CD4-positive, alpha-beta T cell treated with Interleukin-15 for 1 hour (primary cell): ENCODE measurements at regions not wholly inside any gene's neighbourhood (a gene's known extent, or its start where the extent isn't known, plus 50 kb on each side); places are given as distances from the start of the nearest gene placed in this dataset.

Source experiments
- DNase-seq: peaks from one replicate; pipeline ENCODE4 v3.0.0-alpha.2; 2020

DNA sequence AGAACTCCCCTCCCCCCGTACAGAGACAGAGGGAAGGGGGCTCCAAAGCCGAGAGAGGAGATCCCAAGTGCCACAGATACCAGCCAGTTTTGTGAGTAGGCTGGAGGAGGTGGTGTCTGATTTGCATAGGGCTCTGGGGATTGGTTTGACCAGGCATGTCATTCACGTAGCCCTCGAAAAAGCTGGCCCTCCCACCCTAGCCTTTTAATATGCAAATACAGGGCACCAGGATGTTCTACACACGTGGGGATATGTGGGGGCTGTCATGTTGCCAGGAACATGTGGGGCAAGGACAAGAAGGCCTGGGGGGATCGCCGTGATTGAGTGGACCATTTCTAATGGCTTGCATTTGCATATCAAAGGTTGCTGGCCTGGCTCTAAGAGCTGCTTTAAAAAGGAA is 272.9 kb downstream of the PPP1R2C start:
- no peak for DNase-seq

DNA sequence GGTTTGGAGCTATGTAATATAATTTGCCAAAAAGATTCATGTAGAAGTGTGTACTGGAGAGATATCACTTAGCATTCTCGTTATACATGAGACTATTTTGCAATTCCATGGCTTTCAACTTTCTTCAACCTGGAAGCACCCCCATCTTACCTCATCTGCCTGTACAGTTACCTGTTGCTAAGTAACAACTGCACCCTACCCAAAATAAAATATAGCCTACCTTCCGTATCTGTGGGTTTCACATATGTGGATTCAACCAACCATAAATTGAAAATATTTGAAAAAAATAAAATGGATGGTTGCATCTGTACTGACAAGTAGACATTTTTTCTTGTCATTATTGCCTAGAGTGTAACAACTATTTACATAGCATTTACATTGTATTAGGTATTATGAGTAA is 278.3 kb downstream of the PPP1R2C start:
- no peak for DNase-seq

DNA sequence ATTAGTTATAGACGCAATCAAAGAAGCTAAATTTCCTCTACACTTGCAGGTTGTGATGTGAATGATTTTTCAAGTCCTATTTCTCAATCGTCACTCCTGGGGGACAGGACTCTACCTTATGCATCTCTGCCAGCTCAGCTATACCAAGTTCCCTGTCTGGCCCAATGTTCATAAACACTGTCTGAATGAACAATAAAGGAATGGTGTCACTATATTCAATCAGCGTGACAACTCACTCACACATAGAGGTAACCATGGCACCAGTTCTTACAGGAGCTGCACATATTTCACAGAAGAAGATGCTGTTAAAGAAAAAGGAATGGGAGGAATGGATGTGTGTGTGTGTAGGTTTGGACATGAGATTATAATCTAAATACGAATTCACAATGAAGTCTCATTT is 280.6 kb downstream of the PPP1R2C start:
- DNase-seq, result no peak

DNA sequence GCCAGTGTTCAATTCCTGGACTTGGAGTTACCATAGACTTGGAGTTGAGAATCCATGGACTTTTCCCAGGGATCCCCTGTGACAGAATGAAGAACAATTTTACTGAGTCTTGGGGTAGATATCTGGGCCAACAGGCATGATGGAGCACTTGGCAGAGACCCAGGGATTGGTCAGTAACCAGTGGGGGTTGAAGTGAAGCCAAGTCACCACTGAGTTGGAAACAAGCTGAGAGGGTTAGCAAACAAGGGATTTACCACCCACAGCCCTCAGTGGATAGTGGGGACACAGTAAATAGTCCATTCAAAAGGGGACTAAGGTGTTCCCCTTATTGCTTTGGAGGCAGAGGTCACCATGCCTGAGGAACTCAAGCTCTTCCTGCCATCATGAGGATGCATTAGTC is 281.7 kb downstream of the PPP1R2C start:
- no peak for DNase-seq

DNA sequence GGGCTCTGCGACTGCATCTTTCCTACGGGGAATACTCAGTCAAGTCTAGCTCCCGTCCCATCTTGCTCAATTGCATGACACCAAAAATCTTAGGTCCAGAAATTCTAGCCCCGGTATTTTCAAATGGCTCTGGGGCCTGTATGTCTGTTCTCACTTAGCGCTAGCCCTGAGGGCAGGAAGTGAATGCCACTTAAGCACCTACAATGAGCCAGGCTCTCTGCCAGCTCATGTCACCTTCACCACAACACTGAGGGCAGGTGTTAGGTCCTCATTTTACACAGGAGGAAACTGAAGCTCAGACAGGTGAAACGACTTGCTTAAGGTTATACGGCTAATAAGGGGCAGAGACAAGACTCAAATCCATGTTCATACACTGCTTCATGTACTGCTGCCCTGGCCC is 282.8 kb downstream of the PPP1R2C start:
- DNase-seq, result no peak

DNA sequence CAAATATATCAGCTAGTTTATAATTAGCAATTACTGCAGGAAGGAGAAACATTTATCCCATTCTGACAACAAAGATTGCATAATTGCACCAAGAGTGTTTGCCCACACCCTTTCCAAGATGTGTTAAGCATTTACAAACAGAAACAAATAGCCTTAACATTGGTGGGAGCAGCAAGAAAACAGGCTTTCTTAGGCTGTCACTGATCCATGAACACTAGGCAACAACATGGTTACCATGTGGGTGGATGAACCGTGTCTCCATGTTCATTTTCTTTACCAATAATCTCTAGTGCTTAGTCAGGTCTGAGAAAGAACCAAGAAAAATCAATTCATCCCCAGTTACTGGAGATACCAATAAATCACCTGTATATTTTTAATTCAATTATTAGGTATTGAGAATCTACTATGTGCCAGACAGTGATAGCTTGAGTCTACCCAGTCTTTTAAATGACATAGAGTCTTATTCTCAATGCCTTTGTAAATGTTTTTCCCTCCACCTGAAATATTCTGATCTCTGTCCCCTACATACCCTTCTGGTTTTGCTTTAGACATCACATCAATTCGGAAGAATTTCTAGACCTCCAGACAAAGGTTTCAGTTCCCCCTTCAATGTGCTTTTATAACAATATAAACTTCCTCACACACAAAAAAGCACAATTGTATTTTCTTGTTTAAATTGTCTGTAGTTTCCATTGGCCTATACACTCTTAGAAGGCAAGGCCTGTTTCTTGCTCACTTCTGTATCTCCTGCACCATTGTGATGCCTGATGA is 286.6 kb downstream of the PPP1R2C start:
- DNase-seq, result no peak

DNA sequence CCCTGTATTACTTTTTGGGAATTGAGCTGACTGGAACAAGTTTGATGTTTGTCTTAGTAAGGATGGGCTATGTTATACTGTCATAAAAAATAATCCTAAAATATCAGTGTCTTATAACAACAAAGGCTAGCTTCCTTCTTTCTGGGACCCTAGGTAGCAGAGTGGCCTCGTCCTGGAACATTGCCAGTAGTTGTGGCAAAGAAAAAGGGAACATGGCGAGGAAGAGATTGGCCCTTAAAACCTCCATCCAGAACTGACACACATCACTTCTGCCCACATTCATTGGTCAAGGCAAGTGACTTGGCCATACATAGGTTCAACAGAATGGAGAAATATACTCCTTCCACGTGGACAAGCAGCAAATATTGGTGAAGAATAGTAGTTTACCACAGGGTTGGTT is 287.9 kb downstream of the PPP1R2C start:
- no peak for DNase-seq

DNA sequence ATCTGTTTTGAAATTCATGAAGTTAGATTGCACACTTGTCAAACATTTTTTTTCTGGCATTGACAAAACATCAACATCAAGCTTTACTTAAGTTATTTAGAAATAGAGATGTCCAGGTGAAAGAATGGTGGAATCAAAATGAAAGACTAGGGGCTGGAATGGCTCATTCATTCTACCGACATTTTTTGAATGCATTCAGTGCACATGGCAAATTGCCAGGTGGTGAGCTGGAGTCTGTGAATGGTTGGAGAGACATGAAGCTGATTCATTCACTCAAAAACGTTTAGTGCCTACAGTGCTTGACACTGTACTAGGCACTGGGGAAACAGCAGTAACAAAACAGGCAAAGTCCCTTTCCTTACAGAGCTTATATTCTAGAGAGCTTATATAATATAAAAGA is 292.4 kb downstream of the PPP1R2C start:
- DNase-seq, result no peak

DNA sequence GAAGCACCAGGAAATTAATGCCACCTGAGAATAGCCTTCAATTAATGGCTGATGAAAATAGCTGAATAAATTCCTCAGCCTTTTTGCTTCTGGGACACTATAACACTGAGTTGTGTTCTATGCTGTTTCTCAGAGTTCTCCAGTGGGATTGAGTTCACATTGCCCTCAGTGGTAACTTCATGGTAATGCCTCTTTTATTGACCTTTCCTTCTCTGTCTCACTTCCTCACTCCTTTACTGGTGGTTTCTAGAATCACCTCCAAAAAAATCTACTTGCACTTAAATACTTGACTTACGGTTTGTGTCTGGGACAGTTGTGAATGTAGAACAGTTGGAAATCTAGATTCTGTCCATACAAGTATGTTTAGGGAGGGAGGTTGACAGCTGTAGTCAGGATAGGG is 293.7 kb downstream of the PPP1R2C start:
- DNase-seq, result no peak

DNA sequence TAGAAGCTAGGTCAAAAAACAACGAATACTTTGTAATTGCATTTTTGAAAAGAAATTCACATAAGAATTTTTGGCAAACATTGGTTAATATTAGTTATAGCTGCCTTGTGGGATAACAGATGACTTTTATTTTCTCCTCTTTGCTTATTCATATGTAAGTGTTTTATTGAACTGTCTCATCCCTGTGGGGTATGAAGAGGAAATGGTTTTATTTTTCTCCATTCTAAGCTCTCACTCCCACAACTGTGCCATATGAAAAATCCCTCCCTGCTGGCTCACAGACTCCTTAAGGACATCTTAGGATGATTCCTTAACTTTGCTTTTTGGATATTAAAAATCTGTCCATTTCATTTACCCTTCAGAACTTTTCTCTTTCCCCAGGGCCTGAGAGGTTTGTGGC is 300.6 kb downstream of the PPP1R2C start:
- DNase-seq, result no peak

DNA sequence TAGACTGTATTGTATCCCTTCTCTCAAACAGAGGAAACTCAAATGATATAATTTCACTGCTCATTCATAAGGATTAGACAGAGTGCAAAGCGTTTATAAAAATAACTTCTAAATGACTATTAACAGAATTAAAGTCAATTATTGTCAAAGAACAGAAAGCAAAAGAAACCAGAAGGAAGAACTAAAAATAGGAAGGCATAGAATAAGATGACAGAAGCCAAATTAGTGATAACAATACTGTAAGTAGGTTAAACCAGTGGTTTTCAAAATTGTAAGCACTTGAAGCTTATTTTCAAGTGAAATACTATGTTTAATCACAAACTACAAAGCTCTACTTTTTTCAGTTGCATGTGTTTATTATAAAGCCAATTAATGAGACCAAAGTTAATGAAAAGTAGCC is 305.2 kb downstream of the PPP1R2C start:
- no peak for DNase-seq

DNA sequence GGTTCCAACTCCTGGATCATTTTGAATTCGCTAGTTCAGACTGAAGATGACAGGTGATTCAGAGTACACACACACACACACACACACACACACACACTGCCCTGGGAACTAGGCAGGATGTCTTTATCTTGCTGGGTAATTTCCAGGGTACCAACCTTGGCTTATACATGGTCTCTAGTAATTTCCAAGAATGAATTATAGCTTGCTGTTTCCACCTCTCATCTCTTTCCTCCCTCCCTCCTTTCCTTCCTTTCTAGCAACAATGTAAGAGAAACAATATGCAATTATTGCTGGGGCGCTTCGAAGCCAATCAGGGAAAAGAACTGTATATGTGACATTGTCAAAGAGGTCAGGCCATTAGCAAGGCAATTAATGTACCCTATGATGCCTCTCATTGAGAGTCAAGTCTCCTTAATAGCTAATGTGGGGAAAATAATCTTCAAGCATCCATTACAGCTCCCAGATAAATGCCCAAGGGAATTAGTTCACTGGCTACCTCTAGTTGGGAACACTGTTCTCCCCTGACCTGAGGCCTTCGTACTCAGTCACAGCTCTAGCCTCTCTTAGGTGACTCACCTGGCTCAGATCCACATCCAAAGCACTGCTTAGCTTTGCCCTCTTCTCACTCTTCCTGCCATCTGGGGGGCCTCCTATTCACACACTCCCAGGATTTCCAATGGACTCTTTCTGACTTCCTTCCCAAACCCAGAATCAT is 311.5 kb downstream of the PPP1R2C start:
- DNase-seq, result no peak

DNA sequence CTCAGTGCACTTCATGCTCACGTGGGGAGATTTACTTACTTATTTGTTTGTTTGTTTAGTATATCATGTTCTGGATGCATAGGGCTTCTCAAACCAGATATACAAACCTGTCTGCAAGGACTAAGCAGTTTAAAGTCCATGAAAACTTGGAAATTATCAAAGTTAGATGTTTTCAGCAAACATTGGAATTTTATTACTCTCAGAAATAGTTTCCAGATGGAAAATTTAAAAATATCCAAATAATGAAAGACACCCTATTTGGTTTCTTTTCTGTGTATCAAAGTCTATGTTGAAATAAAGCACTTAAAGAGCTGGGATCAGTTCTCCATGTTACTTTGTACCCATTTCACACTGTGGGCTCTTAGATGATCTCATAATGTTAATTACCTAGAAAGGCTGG is 312.1 kb downstream of the PPP1R2C start:
- no peak for DNase-seq

DNA sequence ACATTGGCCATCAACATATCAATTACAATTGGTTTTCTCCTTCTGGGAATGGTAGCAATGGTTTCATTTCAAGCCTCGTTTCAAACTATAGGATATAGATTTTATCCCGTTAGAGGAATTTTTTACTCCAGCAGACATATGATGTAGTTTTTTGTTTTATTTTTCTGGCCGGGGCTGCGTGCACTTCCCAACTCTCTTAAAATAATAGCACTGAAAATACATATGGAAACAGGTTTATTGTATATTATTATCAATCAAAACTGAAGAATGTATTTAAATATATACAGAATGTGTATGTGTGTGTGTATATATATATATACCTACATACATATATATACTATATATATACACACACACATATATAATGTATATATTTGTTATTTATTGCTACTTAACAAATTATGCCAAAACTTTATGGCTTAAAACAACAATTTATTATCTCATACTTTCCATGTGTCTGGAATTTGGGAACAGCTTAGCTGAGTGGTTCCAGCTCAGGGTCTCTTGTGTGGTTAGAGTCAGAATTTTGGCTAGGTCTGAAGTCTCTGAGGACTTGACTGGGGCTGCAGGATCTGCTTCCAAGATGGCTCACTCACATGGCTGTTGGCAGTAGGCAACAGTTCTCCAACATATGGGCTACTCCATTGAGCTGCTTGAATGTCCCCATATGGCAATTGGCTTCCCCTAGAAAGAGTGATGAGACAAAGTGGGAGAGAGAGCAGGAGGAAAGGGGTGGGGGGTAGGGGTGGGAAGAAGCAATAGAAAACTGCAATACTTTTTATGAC is 314.1 kb downstream of the PPP1R2C start:
- DNase-seq, result no peak

DNA sequence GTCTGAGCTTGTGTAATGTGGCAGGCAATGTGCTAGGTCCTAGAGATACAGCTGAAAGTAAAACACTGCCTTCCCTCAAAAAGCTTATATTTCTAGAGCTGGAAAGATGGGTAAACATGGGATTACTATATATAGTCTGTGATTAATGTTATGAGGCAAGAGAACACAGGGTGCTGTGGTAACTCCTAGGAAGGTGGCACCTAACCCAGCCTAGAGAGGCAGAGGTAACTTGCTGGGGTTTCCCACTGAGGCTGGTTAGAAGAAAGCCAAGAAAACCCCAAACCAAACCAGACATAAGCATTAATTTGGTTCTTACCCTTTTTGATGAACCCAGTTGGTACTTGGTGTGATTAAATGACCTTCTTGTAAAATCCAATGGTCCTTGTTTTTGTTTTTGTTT is 315.0 kb downstream of the PPP1R2C start:
- no peak for DNase-seq

DNA sequence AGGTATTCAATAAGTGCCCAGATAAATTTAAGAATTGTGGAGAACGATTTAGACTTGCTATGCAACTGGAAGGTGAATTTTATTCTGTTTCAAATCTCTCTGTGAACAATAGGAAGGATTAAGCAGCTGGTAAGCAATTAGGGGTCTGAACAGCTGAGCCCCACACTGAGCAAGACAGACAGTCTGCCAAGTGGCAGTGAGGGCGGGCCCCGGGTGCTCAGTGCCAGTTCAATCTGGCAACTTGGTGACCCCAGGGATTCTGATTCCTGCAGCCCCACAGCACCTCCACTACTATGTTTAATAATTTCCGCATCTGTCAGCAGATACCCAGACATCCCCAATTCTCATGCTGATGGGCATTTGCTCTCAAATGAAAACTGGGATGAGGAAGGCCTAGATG is 317.3 kb downstream of the PPP1R2C start:
- no peak for DNase-seq

DNA sequence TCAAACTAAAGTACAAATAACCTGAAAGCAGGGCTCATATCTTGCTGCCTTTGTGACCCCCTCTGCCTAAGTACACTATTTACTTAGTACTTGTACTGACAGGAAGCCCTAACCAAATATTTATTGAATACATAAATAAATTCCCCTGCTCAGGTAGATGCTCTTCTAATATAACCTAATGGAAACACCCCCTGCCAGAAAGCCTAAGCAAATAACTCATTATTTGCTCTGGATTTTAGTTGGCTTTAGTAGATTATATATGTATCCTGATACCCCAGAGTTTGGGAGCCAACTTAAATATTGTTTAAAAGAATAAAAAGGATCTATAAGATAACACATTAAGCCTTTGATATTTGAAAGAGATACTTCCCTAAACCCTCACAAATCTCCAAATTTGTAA is 318.2 kb downstream of the PPP1R2C start:
- no peak for DNase-seq

DNA sequence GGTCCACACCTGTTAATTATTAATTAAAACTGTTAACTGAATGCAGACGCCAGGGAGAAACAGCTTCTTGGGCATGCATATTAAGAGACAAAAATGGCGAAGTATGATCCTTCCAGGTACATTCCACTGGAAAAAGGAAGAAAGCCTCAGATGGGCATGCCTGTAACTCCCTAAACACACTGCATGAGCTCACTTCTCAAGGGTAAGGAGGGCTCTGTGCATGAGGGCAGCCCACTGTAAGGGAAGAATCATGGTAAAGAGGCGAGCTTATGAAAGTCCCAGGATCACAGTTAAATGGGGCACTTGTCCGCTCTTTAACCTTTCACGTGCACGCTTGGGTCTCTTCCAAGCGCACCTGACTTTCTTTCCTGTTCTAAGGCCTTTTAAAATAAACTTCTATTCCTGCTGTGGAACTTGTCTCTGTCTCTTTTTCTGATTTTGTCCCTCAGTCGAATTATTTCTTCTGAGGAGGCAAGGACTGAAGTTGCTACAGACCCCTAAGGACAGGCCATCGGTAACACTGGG is 321.7 kb downstream of the PPP1R2C start:
- DNase-seq, result no peak

DNA sequence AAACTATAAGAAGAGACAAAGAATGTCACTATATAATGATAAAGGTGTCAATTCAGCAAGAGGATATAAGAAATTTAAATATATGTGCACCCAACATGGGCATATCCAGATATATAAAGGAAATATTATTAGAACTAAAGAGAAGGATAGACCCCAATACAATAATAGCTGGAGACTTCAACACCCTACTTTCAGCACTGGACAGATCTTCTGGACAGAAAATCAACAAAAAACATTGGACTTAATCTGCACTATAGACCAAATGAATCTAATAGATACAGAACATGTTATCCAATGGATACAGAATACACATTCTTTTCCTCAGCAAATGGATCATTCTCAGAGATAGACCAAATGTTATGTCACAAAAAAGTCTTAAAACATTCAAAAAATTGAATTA is 327.7 kb downstream of the PPP1R2C start:
- no peak for DNase-seq

DNA sequence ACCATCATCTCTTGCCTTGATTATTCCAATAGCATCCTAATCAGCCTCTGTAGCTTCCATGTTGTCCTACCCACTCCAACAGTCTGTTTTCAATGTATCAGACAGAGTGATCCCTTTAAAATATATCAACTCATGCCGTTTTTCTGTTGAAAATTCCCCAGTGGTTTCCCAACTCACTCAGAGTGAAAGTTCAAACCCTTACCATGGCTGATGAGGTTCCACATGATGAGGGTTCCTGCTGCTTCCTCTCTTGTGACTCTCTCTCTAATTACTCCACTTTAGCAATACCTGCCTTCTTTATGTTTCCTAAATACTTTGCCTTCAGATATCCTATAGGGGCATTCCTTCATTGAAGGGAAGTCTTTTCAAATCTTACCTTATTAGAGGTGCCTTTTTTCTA is 334.7 kb downstream of the PPP1R2C start:
- no peak for DNase-seq

DNA sequence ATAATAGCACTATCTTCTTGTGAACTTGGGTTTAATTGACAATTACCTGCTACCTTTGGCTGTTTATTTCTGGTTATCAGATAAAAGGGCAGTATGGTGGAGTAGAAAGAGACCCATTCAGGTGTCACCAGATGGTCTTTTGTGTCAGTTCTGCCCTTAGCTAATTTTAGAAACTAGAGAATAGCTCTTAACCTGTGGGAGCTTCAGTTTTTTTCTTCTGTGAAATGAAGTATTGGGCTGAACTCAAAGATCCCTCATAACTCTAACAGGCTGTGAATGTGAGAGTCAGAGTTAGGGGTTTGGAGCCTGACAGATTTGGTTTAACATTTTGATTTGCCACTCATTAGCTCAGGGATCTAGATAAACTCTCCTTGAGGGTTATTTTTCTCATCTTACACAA is 335.2 kb downstream of the PPP1R2C start:
- DNase-seq, result no peak

DNA sequence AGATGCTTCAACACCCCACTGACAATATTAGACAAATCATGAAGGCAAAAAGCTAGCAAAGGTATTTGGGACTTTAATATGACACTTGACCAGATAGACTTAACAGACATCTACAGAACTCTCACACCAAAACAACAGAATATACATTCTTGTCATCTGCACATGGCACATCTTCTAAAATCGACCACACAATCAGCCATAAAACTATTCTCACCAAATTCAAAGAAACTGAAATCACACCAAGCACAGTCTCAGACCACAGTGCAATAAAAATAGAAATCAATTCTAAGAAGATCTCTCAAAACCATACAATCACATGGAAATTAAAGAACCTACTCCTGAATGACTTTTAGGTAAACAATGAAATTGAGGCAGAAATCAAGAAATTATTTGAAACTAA is 340.8 kb downstream of the PPP1R2C start:
- no peak for DNase-seq

DNA sequence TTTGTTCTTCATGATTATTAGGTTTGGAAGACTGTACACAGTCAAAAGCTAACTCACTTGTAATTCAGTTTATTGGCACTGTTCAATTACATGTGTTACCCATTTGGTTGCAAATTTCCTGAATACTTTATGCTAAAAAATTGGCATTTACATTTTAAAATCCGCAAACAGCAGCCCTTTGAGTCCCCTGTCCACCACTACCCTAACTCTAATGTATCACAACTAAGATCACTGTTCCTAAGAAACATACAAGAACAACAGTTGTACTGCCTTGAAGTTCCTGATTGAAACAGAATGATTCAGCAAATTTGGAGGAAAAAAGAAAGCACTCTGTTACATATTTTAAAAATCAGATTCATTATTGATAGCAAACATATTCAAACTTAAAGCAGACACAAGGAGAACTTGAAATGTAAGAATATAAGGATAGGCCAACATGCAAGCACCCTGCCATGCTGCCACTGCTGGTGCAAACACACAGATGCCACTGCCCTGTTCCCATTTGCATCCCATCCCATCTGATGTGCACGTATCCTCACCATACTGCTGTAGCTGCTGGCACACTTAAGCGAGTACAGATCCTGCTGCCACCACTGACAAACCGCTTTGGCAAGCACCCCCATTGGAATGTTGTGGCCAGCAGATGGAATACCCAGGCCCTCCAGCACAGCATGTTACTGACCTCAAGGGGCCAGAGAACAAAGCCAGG is 343.4 kb downstream of the PPP1R2C start:
- DNase-seq, result no peak
